ENCODE measurements at regions not wholly inside any gene's neighbourhood (a gene's known extent, or its start where the extent isn't known, plus 50 kb on each side); places are given as distances from the start of the nearest gene placed in this dataset.
A peak's percentile ranks its signal among the peaks of the same experiment; 100 is the strongest.

DNA sequence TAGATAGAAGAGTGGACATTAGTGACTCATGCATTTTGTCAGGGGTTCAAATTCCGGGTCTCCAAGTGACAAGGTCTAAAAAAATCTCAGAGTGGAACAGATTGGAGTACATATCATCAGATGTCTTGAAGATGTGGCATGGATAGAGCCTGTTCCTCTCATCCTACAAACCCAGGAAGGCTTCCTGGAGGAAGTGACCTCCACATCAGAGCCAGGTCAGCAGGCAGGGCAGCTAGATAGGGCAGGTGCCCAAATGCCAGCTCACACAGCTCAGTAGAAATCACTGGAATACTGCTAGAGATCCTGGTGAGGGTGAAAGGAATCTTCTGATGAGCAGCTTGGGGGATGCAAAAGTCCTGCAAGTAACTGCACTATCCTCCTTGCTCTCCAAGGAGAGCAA lies 196.6 kb upstream of the SDK2 start:
- no peak for DNase-seq (ENCODE audit: low read depth, low spot score)
- H3K27me3 ChIP-seq (ENCODE audit: control insufficient read depth, insufficient read depth, low read length) = peaks cover 12% of the 10 kb centered on the region
- H3K36me3 ChIP-seq (ENCODE audit: control insufficient read depth, insufficient read depth, low read length) = no peaks in the 10 kb centered on the region
- no TSS peak for BruUV-seq (replicated peaks)
- H3K27ac ChIP-seq (ENCODE audit: low read length) = no peak overlapping the region
- ChIA-PET CTCF (no interaction called here), POLR2A (no interaction called here)
- in situ Hi-C loops (cut with HindIII; ENCODE audit: low pct_unique_long_range_greater_than_20kb, low sequenced_read_pairs) = no loop called here
- no peak for ATAC-seq
- H3K9me3 ChIP-seq (ENCODE audit: control insufficient read depth, insufficient read depth, low read depth, low read length) = no peaks in the 10 kb centered on the region
- intact Hi-C loops (cut with micrococcal nuclease; ENCODE audit: unreplicated experiment) = no loop called here
- no peak overlapping the region for H3K4me3 ChIP-seq (ENCODE audit: low read depth in 2 of 2, low read length in 2 of 2)
- H3K4me1 ChIP-seq (ENCODE audit: control insufficient read depth, insufficient read depth, low read length) = no peaks in the 10 kb centered on the region
- TF ChIP-seq, protein P1, sequence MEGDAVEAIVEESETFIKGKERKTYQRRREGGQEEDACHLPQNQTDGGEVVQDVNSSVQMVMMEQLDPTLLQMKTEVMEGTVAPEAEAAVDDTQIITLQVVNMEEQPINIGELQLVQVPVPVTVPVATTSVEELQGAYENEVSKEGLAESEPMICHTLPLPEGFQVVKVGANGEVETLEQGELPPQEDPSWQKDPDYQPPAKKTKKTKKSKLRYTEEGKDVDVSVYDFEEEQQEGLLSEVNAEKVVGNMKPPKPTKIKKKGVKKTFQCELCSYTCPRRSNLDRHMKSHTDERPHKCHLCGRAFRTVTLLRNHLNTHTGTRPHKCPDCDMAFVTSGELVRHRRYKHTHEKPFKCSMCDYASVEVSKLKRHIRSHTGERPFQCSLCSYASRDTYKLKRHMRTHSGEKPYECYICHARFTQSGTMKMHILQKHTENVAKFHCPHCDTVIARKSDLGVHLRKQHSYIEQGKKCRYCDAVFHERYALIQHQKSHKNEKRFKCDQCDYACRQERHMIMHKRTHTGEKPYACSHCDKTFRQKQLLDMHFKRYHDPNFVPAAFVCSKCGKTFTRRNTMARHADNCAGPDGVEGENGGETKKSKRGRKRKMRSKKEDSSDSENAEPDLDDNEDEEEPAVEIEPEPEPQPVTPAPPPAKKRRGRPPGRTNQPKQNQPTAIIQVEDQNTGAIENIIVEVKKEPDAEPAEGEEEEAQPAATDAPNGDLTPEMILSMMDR (IDR thresholded peaks at IDR 0.05) = no peak
- TF ChIP-seq, protein P2, sequence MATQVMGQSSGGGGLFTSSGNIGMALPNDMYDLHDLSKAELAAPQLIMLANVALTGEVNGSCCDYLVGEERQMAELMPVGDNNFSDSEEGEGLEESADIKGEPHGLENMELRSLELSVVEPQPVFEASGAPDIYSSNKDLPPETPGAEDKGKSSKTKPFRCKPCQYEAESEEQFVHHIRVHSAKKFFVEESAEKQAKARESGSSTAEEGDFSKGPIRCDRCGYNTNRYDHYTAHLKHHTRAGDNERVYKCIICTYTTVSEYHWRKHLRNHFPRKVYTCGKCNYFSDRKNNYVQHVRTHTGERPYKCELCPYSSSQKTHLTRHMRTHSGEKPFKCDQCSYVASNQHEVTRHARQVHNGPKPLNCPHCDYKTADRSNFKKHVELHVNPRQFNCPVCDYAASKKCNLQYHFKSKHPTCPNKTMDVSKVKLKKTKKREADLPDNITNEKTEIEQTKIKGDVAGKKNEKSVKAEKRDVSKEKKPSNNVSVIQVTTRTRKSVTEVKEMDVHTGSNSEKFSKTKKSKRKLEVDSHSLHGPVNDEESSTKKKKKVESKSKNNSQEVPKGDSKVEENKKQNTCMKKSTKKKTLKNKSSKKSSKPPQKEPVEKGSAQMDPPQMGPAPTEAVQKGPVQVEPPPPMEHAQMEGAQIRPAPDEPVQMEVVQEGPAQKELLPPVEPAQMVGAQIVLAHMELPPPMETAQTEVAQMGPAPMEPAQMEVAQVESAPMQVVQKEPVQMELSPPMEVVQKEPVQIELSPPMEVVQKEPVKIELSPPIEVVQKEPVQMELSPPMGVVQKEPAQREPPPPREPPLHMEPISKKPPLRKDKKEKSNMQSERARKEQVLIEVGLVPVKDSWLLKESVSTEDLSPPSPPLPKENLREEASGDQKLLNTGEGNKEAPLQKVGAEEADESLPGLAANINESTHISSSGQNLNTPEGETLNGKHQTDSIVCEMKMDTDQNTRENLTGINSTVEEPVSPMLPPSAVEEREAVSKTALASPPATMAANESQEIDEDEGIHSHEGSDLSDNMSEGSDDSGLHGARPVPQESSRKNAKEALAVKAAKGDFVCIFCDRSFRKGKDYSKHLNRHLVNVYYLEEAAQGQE (IDR thresholded peaks at IDR 0.05; ENCODE audit: insufficient read depth in 1 of 2, low read depth in 2 of 2, low read length in 1 of 2) = no peak
- no peak for TF ChIP-seq SIN3A (IDR thresholded peaks at IDR 0.05; ENCODE audit: borderline replicate concordance, insufficient read depth, low read depth, low read length)
- TF ChIP-seq TCF7L2 (IDR thresholded peaks at IDR 0.05; ENCODE audit: low read depth, low read length) = no peak
- no peak for TF ChIP-seq POLR2AphosphoS5 (IDR thresholded peaks at IDR 0.05; ENCODE audit: low read depth, low read length)

DNA sequence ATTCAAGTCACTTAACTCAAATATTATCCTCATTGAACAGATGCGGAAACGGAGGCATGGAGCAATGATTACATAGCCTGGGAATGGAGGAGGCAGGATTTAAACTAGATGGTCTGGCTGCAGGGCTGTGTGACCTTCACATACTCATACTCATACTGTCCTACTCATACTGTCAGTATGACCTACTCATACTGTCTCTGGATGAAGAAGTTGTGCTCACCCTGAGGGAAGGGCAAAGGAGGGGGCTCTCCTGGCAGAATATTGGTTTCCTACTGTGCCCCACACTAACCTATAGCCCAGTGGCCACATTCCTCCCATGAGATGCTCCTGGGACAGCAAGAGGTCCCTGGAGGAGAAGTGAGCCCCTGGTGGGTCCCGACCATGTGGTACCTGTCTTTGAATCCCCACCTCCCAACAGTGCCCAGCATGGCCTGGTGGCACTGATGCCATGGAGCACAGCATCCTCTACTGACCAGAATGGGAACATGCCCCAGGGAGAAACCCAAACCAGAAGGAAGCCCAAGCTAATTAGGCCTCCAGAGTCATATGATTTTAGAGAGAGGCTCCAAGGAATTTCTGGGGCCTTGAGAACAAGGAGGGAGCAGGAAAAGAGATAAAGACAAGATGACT lies 197.3 kb upstream of the SDK2 start:
- no peaks in the 10 kb centered on the region for H3K9me3 ChIP-seq (ENCODE audit: control insufficient read depth, insufficient read depth, low read depth, low read length)
- no peak overlapping the region for H3K27ac ChIP-seq (ENCODE audit: low read length)
- H3K4me1 ChIP-seq (ENCODE audit: control insufficient read depth, insufficient read depth, low read length) = no peaks in the 10 kb centered on the region
- ATAC-seq = peak; percentile 66; the same call in 1 of the 2 replicates
- no peak overlapping the region for H3K4me3 ChIP-seq (ENCODE audit: low read depth in 2 of 2, low read length in 2 of 2)
- intact Hi-C loops (cut with micrococcal nuclease; ENCODE audit: unreplicated experiment) = no loop called here
- in situ Hi-C loops (cut with HindIII; ENCODE audit: low pct_unique_long_range_greater_than_20kb, low sequenced_read_pairs) = no loop called here
- TF ChIP-seq SIN3A (IDR thresholded peaks at IDR 0.05; ENCODE audit: borderline replicate concordance, insufficient read depth, low read depth, low read length) (no peak), POLR2AphosphoS5 (IDR thresholded peaks at IDR 0.05; ENCODE audit: low read depth, low read length) (no peak)
- TF ChIP-seq, protein P2 (IDR thresholded peaks at IDR 0.05; ENCODE audit: insufficient read depth in 1 of 2, low read depth in 2 of 2, low read length in 1 of 2) = no peak
- TF ChIP-seq, protein P1 (IDR thresholded peaks at IDR 0.05) = peak; percentile 76
- peaks cover 8% of the 10 kb centered on the region for H3K27me3 ChIP-seq (ENCODE audit: control insufficient read depth, insufficient read depth, low read length)
- H3K36me3 ChIP-seq (ENCODE audit: control insufficient read depth, insufficient read depth, low read length) = no peaks in the 10 kb centered on the region
- BruUV-seq (replicated peaks) = no TSS peak
- no peak for DNase-seq (ENCODE audit: low read depth, low spot score)
- ChIA-PET POLR2A (no interaction called here), CTCF (no interaction called here)

All from Panc1 (cell line).